Neural crest cell (in vitro differentiated cells): ENCODE measurements at regions not wholly inside any gene's neighbourhood (a gene's known extent, or its start where the extent isn't known, plus 50 kb on each side); places are given as distances from the start of the nearest gene placed in this dataset.

Experiments
- DNase-seq: peaks from one replicate; pipeline ENCODE4 v3.0.0; 2021; ENCODE audit warnings: low read depth, mixed read lengths, low spot score
- H3K27ac Mint-ChIP-seq: one replicate; pipeline ENCODE4 v1.8.0; 2021; ENCODE audit warnings: mild to moderate bottlenecking, mixed read lengths; ENCODE audit not compliant: unreplicated experiment
- H3K27me3 Mint-ChIP-seq: 2 replicates; pipeline ENCODE4 v1.8.0; 2021; ENCODE audit warnings: low read depth, mild to moderate bottlenecking, mixed read lengths
- H3K36me3 Mint-ChIP-seq: 2 replicates; pipeline ENCODE4 v1.8.0; 2021; ENCODE audit warnings: low read depth, mild to moderate bottlenecking, mixed read lengths
- H3K4me1 Mint-ChIP-seq: 2 replicates; pipeline ENCODE4 v1.8.0; 2021; ENCODE audit warnings: mixed read lengths
- H3K4me3 Mint-ChIP-seq: one replicate; pipeline ENCODE4 v1.8.0; 2021; ENCODE audit warnings: mild to moderate bottlenecking, mixed read lengths
- H3K9me3 Mint-ChIP-seq: 2 replicates; pipeline ENCODE4 v1.8.0; 2021; ENCODE audit warnings: mixed read lengths
- TF ChIP-seq, protein P1 (sequence below): fragments of 200-600 bp; sonication (generic); conservative IDR thresholded peaks from 2 replicates; pipeline ENCODE4 v1.5.0; 2021; ENCODE audit warnings: antibody characterized with exemption, mild to moderate bottlenecking

DNA sequence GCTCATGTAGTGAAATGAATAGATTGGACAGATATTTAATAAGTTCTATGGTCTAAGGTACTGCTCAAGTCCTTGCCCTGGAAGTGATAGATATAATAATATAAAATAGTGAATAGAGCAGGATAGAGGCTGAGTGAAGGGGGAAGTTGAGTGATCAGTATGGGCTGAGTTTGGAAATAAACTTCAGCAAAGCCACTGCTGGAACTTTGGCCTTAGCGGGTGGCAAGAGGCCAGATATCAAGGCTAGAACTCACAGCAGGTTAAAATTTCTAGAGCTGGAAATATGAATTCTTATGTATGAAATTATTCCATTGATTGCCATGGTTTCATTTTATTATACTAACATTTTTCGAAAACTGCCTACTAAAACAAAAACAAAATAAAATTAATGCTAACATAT is 267.6 kb upstream of the DPH6 start:
- Mint-ChIP-seq H3K4me3 (no peak overlapping the region), H3K4me1 (no peaks in the 10 kb centered on the region), H3K9me3 (no peaks in the 10 kb centered on the region), H3K27me3 (no peaks in the 10 kb centered on the region), H3K36me3 (no peaks in the 10 kb centered on the region), H3K27ac (no peak overlapping the region)
- DNase-seq, result no peak
- TF ChIP-seq, protein P1, sequence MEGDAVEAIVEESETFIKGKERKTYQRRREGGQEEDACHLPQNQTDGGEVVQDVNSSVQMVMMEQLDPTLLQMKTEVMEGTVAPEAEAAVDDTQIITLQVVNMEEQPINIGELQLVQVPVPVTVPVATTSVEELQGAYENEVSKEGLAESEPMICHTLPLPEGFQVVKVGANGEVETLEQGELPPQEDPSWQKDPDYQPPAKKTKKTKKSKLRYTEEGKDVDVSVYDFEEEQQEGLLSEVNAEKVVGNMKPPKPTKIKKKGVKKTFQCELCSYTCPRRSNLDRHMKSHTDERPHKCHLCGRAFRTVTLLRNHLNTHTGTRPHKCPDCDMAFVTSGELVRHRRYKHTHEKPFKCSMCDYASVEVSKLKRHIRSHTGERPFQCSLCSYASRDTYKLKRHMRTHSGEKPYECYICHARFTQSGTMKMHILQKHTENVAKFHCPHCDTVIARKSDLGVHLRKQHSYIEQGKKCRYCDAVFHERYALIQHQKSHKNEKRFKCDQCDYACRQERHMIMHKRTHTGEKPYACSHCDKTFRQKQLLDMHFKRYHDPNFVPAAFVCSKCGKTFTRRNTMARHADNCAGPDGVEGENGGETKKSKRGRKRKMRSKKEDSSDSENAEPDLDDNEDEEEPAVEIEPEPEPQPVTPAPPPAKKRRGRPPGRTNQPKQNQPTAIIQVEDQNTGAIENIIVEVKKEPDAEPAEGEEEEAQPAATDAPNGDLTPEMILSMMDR, result no peak

DNA sequence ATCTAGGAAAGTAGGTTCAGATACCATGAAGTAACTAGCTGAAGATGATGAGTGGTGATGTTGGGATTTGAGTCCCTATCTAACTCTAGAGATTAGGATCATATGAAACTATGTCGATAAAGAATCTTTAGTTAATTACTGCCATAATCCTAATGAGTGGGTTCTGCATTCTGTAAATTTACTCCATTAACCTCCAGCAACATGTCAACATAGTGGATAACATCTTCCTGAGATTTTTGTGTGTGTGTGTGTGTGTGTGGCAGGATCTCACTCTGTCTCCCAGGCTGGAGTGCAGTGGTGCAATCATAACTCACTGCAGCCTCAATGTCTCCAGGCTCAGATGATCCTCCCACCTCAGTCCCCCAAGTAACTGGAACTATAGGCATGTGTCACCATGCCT is 272.9 kb upstream of the DPH6 start:
- TF ChIP-seq, protein P1, result no peak
- no peak for DNase-seq
- no peak overlapping the region for H3K27ac Mint-ChIP-seq
- H3K9me3 Mint-ChIP-seq, result no peaks in the 10 kb centered on the region
- no peaks in the 10 kb centered on the region for H3K27me3 Mint-ChIP-seq
- no peaks in the 10 kb centered on the region for H3K36me3 Mint-ChIP-seq
- no peaks in the 10 kb centered on the region for H3K4me1 Mint-ChIP-seq
- H3K4me3 Mint-ChIP-seq, result no peak overlapping the region

DNA sequence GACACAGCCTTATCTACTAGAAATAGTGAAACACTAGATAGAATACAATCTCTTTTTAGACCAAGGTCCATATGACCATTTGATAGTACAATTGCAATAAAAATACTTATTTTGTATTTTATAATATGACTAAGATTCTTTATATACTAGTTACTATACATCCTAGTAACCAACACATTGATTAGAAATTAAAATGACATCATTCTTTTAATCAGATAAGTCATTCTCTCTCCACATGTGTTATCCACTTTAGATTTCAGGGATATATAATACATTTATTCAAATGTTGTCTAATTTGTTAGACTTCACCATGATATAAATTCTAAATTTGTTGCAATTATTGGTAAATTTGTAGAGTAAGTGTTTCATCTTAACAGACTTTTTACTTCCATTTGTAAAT is 276.2 kb upstream of the DPH6 start:
- no peak overlapping the region for H3K4me3 Mint-ChIP-seq
- TF ChIP-seq, protein P1, result no peak
- H3K27ac Mint-ChIP-seq, result no peak overlapping the region
- H3K9me3 Mint-ChIP-seq, result no peaks in the 10 kb centered on the region
- H3K4me1 Mint-ChIP-seq, result no peaks in the 10 kb centered on the region
- H3K36me3 Mint-ChIP-seq, result no peaks in the 10 kb centered on the region
- no peaks in the 10 kb centered on the region for H3K27me3 Mint-ChIP-seq
- DNase-seq, result no peak

DNA sequence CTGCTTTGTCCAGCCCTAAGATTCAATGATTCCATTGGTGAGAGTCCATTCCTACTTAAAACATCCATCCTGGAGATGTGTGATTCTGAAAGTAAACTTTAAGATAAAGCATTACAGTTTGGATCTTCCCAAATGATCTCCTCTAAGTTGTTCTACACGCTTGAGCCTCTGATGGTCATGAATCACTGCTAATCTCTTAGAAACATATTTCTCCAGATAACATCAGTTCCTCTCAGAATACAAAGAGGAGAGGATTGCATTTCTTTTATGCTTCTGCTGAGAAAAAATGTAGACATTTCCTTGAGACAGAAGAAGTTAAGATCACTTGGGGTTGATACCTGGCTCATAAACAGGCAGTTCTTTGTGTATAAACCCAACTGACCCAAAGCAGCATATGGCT is 281.2 kb upstream of the DPH6 start:
- no peaks in the 10 kb centered on the region for H3K9me3 Mint-ChIP-seq
- no peak overlapping the region for H3K27ac Mint-ChIP-seq
- no peaks in the 10 kb centered on the region for H3K27me3 Mint-ChIP-seq
- TF ChIP-seq, protein P1, result no peak
- H3K4me1 Mint-ChIP-seq, result no peaks in the 10 kb centered on the region
- no peak overlapping the region for H3K4me3 Mint-ChIP-seq
- peaks cover 2% of the 10 kb centered on the region for H3K36me3 Mint-ChIP-seq
- no peak for DNase-seq

DNA sequence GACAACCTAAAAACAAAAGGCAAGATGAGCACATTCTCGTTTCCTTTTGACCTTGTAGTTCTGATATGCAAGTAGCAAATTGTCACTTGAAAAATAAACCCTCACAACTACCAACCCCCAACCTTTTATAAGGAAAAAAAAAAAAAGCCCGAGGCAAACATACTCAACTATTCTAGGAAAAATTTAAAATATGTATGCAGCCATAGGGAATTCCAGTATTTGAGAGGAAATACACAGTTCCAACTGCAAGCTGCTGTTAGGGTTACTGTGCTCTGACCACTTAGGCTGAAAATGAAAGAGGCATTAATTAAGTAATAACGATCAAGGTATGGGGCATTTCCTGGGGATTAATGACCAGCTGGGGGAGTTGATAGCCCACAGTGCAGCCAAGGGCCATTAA is 281.9 kb upstream of the DPH6 start:
- Mint-ChIP-seq H3K4me3 (no peak overlapping the region), H3K27ac (no peak overlapping the region), H3K9me3 (peaks cover 4% of the 10 kb centered on the region), H3K36me3 (peaks cover 2% of the 10 kb centered on the region), H3K4me1 (no peaks in the 10 kb centered on the region), H3K27me3 (no peaks in the 10 kb centered on the region)
- no peak for DNase-seq
- TF ChIP-seq, protein P1, result no peak

DNA sequence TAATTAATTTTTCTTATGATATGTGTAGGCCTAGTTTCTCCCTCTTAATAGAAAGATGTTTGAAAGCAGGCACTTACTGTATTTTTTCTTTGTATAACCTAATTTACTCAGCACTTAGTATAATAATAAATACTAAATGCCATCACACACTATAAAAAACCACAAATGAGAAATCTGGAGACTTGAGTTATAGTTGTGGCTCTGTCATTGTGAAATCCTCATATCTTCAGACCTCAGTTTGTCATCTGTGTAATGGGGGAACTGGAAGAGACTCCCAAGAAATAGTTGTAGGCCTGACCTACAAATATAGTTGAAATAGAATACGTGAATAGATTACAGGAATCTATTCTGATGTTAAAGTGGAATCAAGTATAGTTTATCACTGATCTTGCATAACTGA is 287.6 kb upstream of the DPH6 start:
- DNase-seq, result no peak
- Mint-ChIP-seq H3K4me3 (no peak overlapping the region), H3K27me3 (no peaks in the 10 kb centered on the region), H3K9me3 (peaks cover 6% of the 10 kb centered on the region), H3K27ac (no peak overlapping the region), H3K4me1 (no peaks in the 10 kb centered on the region), H3K36me3 (peaks cover 2% of the 10 kb centered on the region)
- TF ChIP-seq, protein P1, result no peak
